ENCODE measurements at regions not wholly inside any gene's neighbourhood (a gene's known extent, or its start where the extent isn't known, plus 50 kb on each side); places are given as distances from the start of the nearest gene placed in this dataset.
A peak's percentile ranks its signal among the peaks of the same experiment; 100 is the strongest.
"Not testable (repeated sequence)": the region's sequence is repeated elsewhere in the genome, so short reads cannot be mapped to it uniquely, and the experiment has no call there.

DNA sequence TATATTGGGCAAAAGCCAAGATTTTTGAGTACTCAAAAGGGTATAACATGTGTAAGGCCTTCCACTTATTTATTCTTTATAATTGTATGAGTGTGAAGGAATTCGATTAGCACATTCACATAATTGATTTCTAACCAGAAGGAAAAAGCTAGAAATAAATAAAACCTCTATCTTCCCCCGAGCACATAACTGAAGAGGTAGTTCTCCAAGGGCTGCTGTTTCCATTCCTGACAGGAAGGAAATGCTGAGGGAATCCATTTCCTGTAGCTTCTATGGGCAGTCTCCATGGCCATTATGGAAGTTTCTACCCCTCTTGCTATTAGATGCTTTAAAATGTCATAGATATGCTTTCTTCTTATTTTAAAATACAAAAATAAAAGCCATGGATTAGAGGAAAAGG is 70.5 kb upstream of the ABCB5 start:
- no peak overlapping the region for H3K4me3 ChIP-seq (ENCODE audit: low read depth, low read length)
- no peak overlapping the region for H3K27ac ChIP-seq (ENCODE audit: low read depth, low read length)
- no peaks in the 10 kb centered on the region for H3K9me3 ChIP-seq (ENCODE audit: control insufficient read depth, insufficient read depth, low read length)

DNA sequence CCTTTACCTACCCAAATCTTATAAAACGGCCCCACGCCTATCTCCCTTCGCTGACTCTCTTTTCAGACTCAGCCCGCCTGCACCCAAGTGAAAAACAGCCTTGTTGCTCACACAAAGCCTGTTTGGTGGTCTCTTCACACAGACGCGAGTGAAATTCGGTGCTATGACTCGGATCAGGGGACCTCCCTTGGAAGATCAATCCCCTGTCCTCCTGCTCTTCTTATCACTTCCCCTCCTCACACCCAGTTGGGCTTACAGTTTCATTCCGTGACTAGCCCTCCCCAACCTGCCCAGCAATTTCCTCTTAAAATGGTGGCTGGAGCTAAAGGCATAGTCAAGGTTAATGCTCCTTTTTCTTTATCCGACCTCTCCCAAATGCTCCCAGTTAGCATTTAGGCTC is 68.5 kb upstream of the ABCB5 start:
- not testable (repeated sequence) for H3K27ac ChIP-seq (ENCODE audit: low read depth, low read length); H3K9ac ChIP-seq (ENCODE audit: low read depth, low read length); H3K4me3 ChIP-seq (ENCODE audit: low read depth, low read length); H3K9me3 ChIP-seq (ENCODE audit: control insufficient read depth, insufficient read depth, low read length); H3K36me3 ChIP-seq (ENCODE audit: control insufficient read depth, insufficient read depth, low read length); H3K27me3 ChIP-seq (ENCODE audit: control insufficient read depth, insufficient read depth, low read length)
- peaks cover 13% of the 10 kb centered on the region; the same call in 1 of the 2 replicates for H3K4me1 ChIP-seq (ENCODE audit: control insufficient read depth, insufficient read depth, low read length)

More for the DNA sequence above, 70.5 kb upstream of the ABCB5 start:
- no peaks in the 10 kb centered on the region for H3K27me3 ChIP-seq (ENCODE audit: control insufficient read depth, insufficient read depth, low read length)
- no peak overlapping the region for H3K9ac ChIP-seq (ENCODE audit: low read depth, low read length)
- no peaks in the 10 kb centered on the region for H3K36me3 ChIP-seq (ENCODE audit: control insufficient read depth, insufficient read depth, low read length)
- peaks cover 13% of the 10 kb centered on the region; the same call in 1 of the 2 replicates for H3K4me1 ChIP-seq (ENCODE audit: control insufficient read depth, insufficient read depth, low read length)

DNA sequence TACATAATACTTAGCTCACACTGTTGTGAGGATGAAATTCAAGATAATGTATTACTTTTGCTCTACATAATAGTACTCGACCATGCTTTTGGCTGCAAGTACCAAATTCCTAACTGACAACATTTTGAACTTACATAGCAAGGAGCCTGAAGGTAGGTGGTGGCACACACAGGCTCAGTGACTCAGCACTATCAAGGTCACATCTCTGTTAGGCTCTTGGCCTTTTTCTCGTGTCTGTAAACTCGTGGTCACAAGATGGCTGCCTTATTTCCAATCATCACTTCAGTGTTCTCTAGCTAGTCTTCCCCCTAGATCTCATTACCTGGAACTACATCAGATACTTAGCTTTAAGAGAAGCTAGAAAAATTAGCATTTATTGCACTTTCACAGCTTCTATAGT is 61.4 kb upstream of the ABCB5 start:
- H3K9ac ChIP-seq (ENCODE audit: low read depth, low read length) = no peak overlapping the region
- no peak overlapping the region for H3K4me3 ChIP-seq (ENCODE audit: low read depth, low read length)
- H3K4me1 ChIP-seq (ENCODE audit: control insufficient read depth, insufficient read depth, low read length) = no peaks in the 10 kb centered on the region

DNA sequence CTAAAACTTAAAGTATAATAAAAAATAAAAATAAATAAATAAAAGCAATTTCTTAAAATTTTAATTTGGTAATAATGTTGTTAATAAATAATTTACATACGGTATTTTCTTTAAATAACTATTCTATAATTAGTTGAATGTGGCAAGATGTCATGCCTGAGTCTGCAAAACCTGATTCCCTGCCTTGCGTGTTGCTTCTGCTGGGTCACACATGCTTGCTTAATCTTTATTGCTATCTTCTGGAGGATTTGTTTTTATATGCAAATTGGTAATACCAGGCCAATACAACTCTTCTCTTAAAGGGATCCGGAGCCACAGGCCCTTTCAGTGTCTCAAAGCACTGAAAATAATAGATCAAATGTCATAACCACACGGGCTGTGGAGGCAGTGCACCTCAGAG is 59.4 kb upstream of the ABCB5 start:
- Histone ChIP-seq H3K4me1 (ENCODE audit: control insufficient read depth, insufficient read depth, low read length) (no peaks in the 10 kb centered on the region), H3K27me3 (ENCODE audit: control insufficient read depth, insufficient read depth, low read length) (no peaks in the 10 kb centered on the region), H3K9ac (ENCODE audit: low read depth, low read length) (no peak overlapping the region), H3K27ac (ENCODE audit: low read depth, low read length) (no peak overlapping the region), H3K9me3 (ENCODE audit: control insufficient read depth, insufficient read depth, low read length) (no peaks in the 10 kb centered on the region), H3K36me3 (ENCODE audit: control insufficient read depth, insufficient read depth, low read length) (no peaks in the 10 kb centered on the region), H3K4me3 (ENCODE audit: low read depth, low read length) (no peak overlapping the region)

More for the DNA sequence above, 61.4 kb upstream of the ABCB5 start:
- no peaks in the 10 kb centered on the region for H3K27me3 ChIP-seq (ENCODE audit: control insufficient read depth, insufficient read depth, low read length)
- no peaks in the 10 kb centered on the region for H3K36me3 ChIP-seq (ENCODE audit: control insufficient read depth, insufficient read depth, low read length)
- no peak overlapping the region for H3K27ac ChIP-seq (ENCODE audit: low read depth, low read length)
- no peaks in the 10 kb centered on the region for H3K9me3 ChIP-seq (ENCODE audit: control insufficient read depth, insufficient read depth, low read length)

DNA sequence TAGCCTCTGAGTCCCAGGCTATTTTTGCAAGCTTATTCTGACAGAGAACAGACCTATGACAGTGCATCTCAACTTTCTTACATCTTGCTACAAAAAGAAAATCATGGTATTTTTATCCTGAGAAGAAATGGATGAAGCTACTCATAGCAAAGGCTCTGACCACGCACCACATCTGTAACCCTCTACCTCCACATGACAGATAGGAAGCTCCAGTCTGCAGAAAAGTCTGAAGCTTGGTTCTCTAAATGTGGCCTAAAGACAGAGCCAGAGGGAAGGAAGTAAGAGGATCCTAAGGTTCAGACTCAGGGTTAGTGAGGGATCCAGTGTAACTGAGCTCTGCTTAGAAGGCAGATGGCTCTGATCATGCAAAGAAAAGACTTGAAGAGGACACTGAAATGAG is 58.4 kb upstream of the ABCB5 start:
- H3K4me1 ChIP-seq (ENCODE audit: control insufficient read depth, insufficient read depth, low read length) = no peaks in the 10 kb centered on the region; the same call in 1 of the 2 replicates
- H3K9ac ChIP-seq (ENCODE audit: low read depth, low read length) = no peak overlapping the region
- no peaks in the 10 kb centered on the region for H3K36me3 ChIP-seq (ENCODE audit: control insufficient read depth, insufficient read depth, low read length)
- no peak overlapping the region for H3K27ac ChIP-seq (ENCODE audit: low read depth, low read length)
- no peaks in the 10 kb centered on the region for H3K9me3 ChIP-seq (ENCODE audit: control insufficient read depth, insufficient read depth, low read length)
- H3K4me3 ChIP-seq (ENCODE audit: low read depth, low read length) = no peak overlapping the region
- no peaks in the 10 kb centered on the region for H3K27me3 ChIP-seq (ENCODE audit: control insufficient read depth, insufficient read depth, low read length)

DNA sequence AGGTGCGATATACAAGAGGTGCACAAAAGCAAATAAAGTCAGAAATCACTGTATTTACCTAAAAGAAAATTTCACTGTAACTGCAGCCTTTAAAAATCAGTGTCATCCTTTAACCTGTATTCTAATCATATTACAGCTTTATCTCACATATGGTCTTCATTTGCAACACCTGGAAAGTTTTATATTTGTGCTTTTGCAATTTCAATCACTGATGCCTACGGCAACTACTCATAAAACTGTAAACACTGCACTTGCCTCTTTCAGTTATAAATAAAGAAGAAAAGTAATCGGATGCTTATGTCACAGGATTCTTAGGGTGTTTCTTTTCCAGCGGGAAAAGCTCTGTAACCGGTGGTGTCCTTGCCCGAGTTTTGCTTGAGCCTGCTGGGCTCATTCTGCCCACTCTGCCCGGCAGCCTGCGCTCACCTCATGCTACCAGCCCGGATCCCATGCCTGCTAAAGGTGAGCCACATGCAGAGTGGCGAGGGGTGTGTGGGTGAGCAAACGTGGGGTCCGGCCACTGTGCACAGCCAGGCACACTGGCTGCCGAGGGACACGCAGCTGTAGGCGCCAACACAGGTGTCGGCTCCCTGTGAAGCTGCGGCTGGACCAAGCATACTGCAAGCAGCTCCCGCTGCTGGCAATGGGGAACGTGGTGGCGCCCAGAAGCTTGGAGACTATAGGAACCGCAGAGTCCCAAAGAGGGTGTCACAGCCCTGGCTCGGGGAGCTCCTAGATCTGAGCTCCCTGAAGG is 56.3 kb upstream of the ABCB5 start:
- H3K36me3 ChIP-seq (ENCODE audit: control insufficient read depth, insufficient read depth, low read length) = no peaks in the 10 kb centered on the region
- H3K27ac ChIP-seq (ENCODE audit: low read depth, low read length) = no peak overlapping the region
- H3K9ac ChIP-seq (ENCODE audit: low read depth, low read length) = no peak overlapping the region
- H3K27me3 ChIP-seq (ENCODE audit: control insufficient read depth, insufficient read depth, low read length) = no peaks in the 10 kb centered on the region
- H3K4me1 ChIP-seq (ENCODE audit: control insufficient read depth, insufficient read depth, low read length) = no peaks in the 10 kb centered on the region; the same call in 1 of the 2 replicates
- no peak overlapping the region for H3K4me3 ChIP-seq (ENCODE audit: low read depth, low read length)
- no peaks in the 10 kb centered on the region for H3K9me3 ChIP-seq (ENCODE audit: control insufficient read depth, insufficient read depth, low read length)

DNA sequence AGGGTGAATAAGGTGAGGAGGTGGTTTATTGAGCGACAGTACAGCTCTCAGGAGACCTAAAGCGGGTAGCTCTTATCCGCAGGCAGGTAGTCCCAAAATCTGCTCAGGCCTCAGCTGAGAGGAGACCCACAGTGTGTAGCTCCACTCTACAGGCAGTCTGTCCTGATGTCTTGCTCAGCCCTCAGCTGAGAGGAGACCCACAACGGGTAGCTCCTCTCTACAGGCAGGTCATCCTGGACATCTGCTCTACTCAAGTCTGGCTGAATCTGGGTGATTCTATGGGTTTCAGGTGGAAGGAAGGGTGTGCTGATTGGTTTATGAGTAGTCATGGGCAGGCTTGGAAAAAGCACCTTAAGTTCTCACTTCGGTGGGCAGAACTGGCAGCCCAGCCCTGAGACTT is 55.6 kb upstream of the ABCB5 start:
- H3K36me3 ChIP-seq (ENCODE audit: control insufficient read depth, insufficient read depth, low read length) = no peaks in the 10 kb centered on the region
- no peak overlapping the region for H3K27ac ChIP-seq (ENCODE audit: low read depth, low read length)

DNA sequence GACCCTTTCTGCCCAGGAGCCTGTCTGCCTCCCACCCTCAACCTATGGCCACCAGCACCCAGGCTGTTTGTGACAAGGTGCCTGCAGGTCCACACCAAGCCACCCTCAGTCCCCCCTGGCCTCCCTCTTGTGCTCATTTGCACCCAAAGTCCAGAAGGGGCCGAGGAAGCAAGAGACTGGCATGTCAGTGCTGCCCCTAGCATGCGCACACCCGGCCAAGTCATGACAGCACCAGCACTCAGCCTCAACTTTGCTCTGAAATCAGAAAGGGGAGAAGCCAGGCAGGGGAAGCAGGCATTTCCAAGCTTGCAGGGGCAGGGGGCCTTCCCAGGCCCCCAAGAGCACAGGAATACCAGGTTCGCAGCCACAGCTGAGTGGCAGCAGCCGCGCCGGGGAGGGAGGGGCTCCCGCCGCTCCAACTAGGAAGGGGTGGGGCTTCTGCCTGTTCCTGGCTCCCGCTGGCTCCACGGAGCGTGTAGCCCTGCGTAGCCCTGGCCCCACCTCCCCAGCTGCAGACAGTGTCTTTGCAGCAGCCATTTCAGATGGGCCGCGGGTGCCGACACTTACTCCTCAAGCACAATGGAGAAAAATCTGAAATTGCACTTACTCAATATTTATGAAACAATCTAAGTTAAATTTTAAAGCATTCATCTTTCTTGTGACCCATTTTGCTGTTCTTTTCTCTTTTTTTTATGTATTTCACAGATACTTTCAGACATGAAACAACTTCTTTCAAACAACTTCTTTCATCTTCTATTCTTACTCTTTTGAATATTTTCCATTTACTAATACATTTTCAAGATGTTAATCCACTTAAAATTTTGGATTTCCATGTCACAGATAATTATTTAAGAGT is 54.9 kb upstream of the ABCB5 start:
- Histone ChIP-seq H3K9me3 (ENCODE audit: control insufficient read depth, insufficient read depth, low read length) (no peaks in the 10 kb centered on the region), H3K4me1 (ENCODE audit: control insufficient read depth, insufficient read depth, low read length) (peaks cover 5% of the 10 kb centered on the region), H3K36me3 (ENCODE audit: control insufficient read depth, insufficient read depth, low read length) (no peaks in the 10 kb centered on the region), H3K27ac (ENCODE audit: low read depth, low read length) (peak overlapping the region; percentile 8), H3K4me3 (ENCODE audit: low read depth, low read length) (no peak overlapping the region), H3K9ac (ENCODE audit: low read depth, low read length) (no peak overlapping the region), H3K27me3 (ENCODE audit: control insufficient read depth, insufficient read depth, low read length) (no peaks in the 10 kb centered on the region)

More for the DNA sequence above, 55.6 kb upstream of the ABCB5 start:
- no peaks in the 10 kb centered on the region for H3K9me3 ChIP-seq (ENCODE audit: control insufficient read depth, insufficient read depth, low read length)
- no peaks in the 10 kb centered on the region for H3K27me3 ChIP-seq (ENCODE audit: control insufficient read depth, insufficient read depth, low read length)
- peaks cover 1% of the 10 kb centered on the region for H3K4me1 ChIP-seq (ENCODE audit: control insufficient read depth, insufficient read depth, low read length)
- no peak overlapping the region for H3K9ac ChIP-seq (ENCODE audit: low read depth, low read length)
- no peak overlapping the region for H3K4me3 ChIP-seq (ENCODE audit: low read depth, low read length)

DNA sequence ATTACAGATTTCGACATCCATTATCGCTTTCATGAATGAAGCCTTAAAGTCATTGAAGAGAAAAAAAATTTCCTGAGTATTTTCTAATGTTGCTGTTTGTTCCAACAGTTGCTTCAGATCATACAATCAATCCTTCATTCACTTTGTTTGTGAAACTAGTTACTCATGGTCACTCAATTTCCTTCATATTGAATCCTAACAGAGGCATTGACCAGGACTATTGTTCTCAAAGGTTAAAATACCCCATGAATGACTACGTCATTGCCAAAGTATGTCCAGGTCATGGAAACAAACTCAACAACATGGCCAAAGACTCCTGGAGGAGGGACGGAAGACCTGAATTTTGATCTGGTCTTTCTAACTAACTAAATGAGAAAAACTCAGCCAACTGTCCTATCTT is 54.0 kb upstream of the ABCB5 start:
- no peaks in the 10 kb centered on the region for H3K36me3 ChIP-seq (ENCODE audit: control insufficient read depth, insufficient read depth, low read length)
- no peak overlapping the region for H3K4me3 ChIP-seq (ENCODE audit: low read depth, low read length)
- peaks cover 5% of the 10 kb centered on the region for H3K4me1 ChIP-seq (ENCODE audit: control insufficient read depth, insufficient read depth, low read length)
- H3K9ac ChIP-seq (ENCODE audit: low read depth, low read length) = no peak overlapping the region
- H3K27ac ChIP-seq (ENCODE audit: low read depth, low read length) = peak overlapping the region; percentile 67
- no peaks in the 10 kb centered on the region for H3K9me3 ChIP-seq (ENCODE audit: control insufficient read depth, insufficient read depth, low read length)
- H3K27me3 ChIP-seq (ENCODE audit: control insufficient read depth, insufficient read depth, low read length) = no peaks in the 10 kb centered on the region

DNA sequence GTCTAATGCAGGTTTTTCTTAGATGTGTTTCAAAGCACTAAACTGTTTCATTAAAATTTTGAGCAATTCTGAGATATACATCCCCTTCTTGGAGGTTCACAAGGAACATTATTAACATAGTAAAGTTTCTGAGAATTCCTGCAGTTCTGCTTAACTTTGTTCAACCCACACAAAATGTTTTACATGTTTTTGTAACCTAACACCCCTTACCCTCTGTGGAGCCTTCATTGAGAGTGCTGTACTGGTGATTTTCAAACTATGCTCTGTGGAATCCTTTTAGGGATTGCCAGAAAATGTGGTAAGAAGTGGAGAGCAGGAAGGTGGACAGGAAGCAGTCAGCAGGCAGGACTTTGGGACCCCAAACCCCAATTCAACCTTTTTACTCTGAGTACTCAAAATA is 53.6 kb upstream of the ABCB5 start:
- H3K9ac ChIP-seq (ENCODE audit: low read depth, low read length) = no peak overlapping the region
- H3K4me3 ChIP-seq (ENCODE audit: low read depth, low read length) = no peak overlapping the region
- H3K4me1 ChIP-seq (ENCODE audit: control insufficient read depth, insufficient read depth, low read length) = peaks cover 5% of the 10 kb centered on the region
- H3K27ac ChIP-seq (ENCODE audit: low read depth, low read length) = peak overlapping the region; percentile 67
- no peaks in the 10 kb centered on the region for H3K36me3 ChIP-seq (ENCODE audit: control insufficient read depth, insufficient read depth, low read length)
- no peaks in the 10 kb centered on the region for H3K9me3 ChIP-seq (ENCODE audit: control insufficient read depth, insufficient read depth, low read length)
- H3K27me3 ChIP-seq (ENCODE audit: control insufficient read depth, insufficient read depth, low read length) = no peaks in the 10 kb centered on the region

DNA sequence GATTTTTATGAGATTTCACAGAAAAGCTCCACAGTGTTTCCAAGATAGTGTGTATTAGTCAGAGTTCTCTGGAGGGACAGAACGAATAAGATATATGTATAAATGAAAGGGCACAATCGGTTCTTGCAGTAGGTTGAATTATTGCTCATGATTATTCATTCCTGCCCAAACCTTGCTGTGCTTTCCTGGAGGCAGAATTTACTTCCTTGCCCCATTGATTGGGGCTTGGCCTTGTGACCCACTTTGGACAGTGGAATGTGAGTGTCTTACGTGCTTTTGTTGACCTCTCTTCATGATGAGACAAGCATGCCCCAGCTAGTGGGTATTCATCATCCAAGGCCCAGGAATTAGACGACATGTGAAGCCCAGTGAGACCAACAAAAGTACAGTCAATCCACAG is 53.0 kb upstream of the ABCB5 start:
- Histone ChIP-seq H3K4me1 (ENCODE audit: control insufficient read depth, insufficient read depth, low read length) (peaks cover 5% of the 10 kb centered on the region), H3K27me3 (ENCODE audit: control insufficient read depth, insufficient read depth, low read length) (no peaks in the 10 kb centered on the region), H3K9ac (ENCODE audit: low read depth, low read length) (no peak overlapping the region), H3K9me3 (ENCODE audit: control insufficient read depth, insufficient read depth, low read length) (no peaks in the 10 kb centered on the region), H3K27ac (ENCODE audit: low read depth, low read length) (no peak overlapping the region), H3K36me3 (ENCODE audit: control insufficient read depth, insufficient read depth, low read length) (no peaks in the 10 kb centered on the region), H3K4me3 (ENCODE audit: low read depth, low read length) (no peak overlapping the region)
